Stimulated activated CD4-positive, alpha-beta T cell treated with anti-CD3 and anti-CD28 coated beads, Interleukin-4, amount 100 ng/mL, for 48 hours (primary cell): ENCODE measurements at regions not wholly inside any gene's neighbourhood (a gene's known extent, or its start where the extent isn't known, plus 50 kb on each side); places are given as distances from the start of the nearest gene placed in this dataset.
"Not testable (repeated sequence)": the region's sequence is repeated elsewhere in the genome, so short reads cannot be mapped to it uniquely, and the experiment has no call there.

Source experiments
- DNase-seq, 2 donors: peaks; one replicate each; pipeline ENCODE4 v3.0.0-alpha.2; 2020; ENCODE audit warnings: low read depth in 2 of 2

DNA sequence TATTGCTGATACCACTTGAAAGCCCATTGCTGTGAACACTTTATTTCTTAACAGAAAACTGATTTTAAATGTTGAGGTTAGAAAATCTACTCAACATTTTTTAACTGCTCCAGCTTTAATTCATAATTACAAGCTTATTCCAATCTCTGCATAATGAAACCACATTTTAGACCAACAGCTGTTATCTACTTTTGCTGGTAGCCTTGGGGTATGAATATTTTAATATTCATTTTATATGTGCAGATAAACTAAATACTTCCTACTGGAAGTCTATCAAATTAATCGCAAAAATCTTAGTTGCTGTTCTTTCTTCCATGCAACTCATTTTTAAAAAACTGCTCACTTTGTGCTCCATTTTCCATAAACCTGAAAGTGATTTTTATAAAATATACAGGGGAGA, 189.3 kb upstream of the SLC35B3 start:
- no peak for DNase-seq

GRCh38 chr6:8623441-8623840, 188.1 kb upstream of the SLC35B3 start:
- no peak for DNase-seq

DNA sequence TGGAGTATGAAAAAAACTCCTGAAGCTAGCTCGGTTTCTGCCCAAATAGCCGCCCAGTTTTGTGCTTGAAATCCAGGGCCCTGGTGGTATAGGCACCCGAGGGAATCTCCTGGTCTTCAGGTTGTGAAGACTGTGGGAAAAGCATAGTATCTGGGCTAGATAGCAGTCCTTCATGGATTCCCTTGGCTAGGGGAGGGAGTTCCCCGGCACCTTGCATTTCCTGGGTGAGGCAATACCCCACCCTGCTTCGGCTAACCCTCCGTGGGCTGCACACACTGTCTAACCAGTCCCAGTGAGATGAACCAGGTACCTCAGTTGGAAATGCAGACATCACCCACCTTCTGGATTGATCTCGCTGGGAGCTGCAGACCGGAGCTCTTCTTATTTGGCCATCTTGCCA, 184.5 kb upstream of the SLC35B3 start:
- no peak for DNase-seq

DNA sequence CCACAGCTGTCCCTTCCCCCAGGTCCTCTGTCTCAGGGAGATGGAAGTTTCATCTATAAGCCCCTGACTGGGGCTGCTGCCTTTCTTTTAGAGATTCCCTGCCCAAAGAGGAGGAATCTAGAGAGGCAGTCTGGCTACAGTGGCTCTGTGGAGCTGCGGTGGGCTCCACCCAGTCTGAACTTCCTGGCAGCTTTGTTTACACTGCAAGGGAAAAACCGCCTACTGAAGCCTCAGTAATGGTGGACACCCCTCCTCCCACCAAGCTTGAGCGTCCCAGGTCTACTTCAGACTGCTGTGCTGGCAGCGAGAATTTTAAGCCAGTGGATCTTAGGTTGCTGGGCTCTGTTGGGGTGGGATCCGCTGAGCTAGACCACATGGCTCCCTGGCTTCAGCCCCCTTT, 184.1 kb upstream of the SLC35B3 start:
- not testable (repeated sequence) for DNase-seq

- no peak for DNase-seq
These were observed 173.4 kb upstream of the SLC35B3 start for GRCh38 chr6:8608737-8609136.

DNA sequence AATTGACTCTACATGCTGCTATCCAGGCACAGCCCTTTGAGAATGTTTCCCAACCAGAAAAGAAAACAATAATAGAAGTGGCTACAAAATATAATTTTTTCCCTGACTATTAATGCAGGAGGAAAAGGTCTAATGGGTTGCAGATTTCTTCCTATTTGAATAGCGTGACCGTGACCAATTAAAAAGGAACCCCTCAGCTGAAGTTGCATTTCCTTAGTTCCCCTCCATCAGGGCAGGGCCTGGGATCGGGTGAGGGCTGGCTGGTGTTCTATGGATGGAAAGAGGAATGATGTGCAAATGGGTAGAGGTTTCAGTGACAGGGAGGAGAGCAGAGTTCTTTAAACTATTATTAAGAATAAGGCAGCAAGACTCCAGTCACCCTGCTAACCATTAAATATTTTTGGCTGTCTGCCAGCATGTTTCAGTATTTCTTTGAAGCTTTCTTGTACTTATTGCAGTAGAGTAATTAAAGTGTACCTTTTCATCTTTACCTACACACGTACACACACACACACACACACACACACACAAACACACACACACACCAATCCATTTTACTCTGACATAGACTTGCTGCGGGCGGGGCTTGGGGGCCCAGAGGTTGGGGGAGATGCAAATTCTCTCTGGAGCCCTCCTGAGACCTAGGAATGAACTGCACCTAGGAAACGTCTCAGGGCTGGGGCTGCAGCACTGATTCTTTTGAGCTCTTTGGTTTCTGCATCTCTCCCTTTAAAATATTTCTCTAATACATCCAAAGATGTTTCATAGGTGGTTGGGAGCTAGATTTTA, 154.8 kb upstream of the SLC35B3 start:
- no peak for DNase-seq

DNA sequence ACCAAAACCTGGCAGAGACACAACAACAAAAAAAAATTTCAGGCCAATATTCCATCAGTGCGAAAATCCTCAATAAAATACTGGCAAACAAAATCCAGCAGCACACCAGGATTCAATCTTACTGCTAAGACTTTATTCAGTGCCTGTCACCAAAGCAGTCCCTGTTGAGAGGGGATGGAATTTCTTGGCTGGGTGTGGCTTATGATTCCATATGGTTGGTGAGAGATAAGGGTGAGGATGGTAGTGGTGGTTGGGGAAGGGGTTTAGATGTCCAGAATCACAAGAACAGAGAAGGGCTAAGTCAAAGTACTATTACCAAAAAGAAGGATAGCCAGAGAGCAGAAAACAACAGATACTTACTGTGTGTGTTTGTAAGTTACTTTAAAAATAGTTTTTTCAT, 152.8 kb upstream of the SLC35B3 start:
- DNase-seq, result no peak

DNA sequence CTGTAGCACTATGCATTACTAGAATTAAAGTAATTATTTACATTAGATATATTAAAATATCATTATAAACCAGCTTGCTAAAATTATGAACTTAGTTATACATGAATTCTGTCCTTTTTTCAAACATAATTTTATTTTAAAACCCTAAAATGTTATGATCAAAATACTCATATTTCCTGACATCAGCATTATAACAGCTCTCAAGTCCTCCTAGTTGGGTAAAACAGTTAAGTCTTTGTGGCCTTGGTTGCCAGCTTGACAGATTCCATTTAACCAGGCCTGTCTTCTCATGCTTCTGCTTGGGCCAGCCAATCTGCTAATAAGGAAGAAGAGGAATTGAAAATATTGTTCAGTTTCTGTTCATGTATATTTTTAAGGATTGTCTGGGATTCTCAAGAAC, 147.9 kb upstream of the SLC35B3 start:
- no peak for DNase-seq

DNA sequence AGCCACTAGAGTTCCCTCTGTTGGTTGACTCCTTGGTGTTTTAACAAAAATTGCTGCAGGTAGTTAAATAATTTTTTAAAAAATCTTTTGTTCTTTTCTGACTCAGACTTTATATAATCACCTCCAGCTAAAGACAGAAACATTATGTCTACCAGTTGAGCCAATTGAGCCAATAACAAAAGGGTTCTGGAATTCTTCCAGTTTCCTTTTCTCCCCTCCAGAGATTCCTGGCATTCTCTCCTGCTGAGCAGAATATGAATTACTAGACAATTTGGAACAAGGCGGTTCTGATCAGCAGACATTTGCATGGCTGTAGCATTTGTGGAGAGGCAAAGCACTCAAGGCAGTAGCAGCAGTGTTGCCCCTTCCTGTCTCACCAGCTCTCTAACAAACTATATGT, 144.0 kb upstream of the SLC35B3 start:
- DNase-seq, result no peak

DNA sequence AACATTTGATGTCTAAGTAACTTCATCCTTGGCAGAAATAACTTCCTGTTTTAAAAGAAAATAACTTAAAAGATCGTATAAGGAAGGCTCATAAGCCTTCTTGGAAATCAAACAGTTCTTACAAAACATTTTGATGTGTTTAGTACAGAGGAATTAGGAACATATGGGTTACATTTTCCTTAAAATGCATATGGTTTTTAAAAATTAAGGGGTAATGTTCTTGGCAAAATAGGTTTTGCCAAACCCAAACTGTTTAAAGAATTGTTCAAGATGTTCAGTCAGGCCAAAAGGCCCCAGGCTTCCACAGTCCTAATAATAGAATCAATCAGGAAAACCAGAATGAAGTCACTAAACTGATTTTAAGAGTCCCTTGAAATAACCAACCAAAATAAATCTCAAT, 142.7 kb upstream of the SLC35B3 start:
- DNase-seq, result no peak

DNA sequence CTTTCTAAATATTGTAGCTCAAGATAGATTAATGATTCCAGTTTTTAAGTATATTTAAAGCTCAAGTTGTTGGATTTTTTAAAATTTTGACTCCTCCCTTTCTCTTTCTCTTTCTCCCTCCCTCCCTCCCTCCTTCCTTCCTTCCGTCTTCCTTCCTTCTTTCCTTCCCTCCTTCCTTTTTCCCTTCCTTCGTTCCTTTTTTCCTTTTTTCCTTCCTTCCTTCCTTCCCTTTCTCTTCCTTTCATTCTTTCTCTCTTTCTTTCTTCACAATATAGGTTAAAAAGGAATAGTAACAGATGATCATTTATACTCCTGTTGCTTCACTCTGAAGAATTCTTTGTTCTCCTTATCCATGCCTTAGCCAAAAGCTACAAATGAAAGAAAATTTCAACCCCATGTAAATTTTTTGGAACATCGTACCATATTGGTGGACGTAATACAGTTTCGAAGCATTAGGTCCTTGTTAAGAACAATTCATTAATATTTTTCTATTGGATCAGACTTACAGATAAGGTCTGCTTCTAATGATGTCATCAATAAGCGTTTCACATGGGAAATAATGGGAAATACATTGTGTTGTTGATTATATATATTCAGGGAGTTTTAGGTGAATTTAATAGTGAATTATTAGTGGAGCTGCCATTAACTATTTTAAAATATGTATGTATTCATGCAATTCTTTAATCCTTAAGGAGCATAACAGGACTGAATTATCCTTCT, 139.6 kb upstream of the SLC35B3 start:
- DNase-seq, result no peak

- no peak for DNase-seq
These were observed 139.0 kb upstream of the SLC35B3 start for GRCh38 chr6:8574311-8574710.

- DNase-seq, result no peak
These were observed 135.0 kb upstream of the SLC35B3 start for GRCh38 chr6:8570256-8570920.

DNA sequence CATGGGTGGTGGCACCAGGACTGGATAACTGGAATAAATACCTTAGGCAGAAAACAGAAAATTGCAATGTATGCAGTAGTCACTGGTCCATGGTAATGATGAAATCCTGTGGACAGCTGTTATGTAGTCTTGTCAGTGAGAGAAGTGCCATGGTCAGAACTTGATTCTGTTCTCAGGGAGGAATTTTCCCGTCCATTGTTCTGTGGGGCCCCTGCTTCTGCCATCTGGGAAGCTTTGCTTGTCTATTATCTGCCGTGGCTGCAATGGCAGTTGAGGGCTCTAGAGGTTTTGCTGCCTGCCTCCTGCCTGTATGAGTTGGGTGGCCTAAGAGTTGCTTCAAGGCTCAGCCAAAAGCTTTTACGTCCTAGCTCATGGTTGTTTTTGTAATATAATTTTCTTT, 126.8 kb upstream of the SLC35B3 start:
- no peak for DNase-seq

DNA sequence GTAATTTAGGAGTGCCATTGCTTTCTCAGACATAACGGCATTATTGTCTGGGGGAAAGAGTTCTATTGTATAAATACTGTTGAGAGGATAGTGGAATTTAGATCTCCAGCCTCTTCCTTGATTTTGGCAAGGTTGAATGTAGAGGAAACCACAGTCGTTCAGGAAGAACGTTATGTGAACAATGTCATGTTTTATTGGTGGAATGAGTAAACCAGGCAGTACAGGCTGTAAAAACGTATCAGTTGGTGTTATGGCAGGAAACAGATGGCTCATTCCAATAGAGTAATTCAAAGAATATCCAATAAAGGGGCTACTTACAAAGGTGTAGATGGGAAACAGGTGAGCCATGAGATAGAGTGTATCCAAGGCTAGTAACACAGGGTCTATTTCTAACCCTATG, 123.6 kb upstream of the SLC35B3 start:
- DNase-seq, result no peak

DNA sequence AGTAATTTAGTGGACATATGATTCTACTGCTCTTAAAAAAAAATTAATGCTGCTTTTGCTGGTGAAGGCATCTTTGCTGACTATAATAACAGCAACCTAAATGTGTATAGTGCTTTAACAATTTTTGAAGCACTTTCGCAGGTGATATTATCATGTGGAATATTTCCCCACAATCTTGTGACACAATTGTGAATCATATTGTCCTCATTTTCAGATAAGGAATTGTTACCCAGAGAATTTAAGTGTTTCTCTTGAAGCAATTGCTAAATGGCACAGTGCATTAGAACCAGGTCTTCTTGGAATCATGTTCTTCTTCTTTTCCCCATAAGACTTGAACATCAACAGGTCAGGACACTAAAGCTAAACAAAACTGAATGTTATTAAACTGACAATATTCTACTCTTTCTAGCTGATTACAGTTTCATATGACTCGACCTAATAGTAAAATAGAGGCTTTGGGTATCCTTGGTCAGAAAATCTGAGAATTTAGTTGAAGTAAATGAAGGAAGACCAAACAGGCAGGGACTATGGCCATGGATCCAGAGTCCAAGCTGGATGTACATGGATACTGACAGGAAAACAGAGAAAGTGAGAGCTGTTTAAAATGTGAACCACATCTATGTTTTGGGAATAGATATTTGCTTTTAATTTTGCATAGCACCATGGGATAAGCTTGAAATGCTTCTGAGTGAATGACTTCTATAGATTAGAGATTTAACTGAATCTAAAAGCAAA, 121.8 kb upstream of the SLC35B3 start:
- no peak for DNase-seq

GRCh38 chr6:8556370-8557013, 121.1 kb upstream of the SLC35B3 start:
- no peak for DNase-seq

GRCh38 chr6:8551993-8552392, 116.6 kb upstream of the SLC35B3 start:
- DNase-seq, result no peak

DNA sequence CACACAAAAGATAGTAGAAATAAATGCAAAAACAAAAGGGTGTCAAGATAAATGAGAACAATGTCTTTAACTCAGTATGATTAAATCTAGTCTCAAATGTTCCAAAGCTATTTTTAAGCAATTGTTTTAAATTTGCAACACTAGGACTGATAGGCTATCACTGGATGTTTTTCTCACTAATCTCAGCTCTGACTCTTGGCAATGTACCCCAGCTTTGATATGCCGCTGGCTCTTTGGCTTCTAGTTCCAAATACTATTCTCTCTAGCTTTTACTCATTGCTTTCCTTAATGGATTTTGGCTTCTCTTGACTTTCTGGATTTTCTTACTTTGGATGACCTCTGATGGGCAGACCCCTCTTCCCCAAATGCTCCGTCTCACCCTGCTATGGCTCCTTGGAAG, 116.0 kb upstream of the SLC35B3 start:
- DNase-seq, result no peak

GRCh38 chr6:8549074-8549790, 113.9 kb upstream of the SLC35B3 start:
- no peak for DNase-seq

GRCh38 chr6:8546496-8546895, 111.2 kb upstream of the SLC35B3 start:
- no peak for DNase-seq
